Activated CD8-positive, alpha-beta T cell treated with anti-CD3 and anti-CD28 coated beads, Interleukin-2, amount 10 ng/mL, durations not matched to agents 7 days and 5 days (primary cell): ENCODE measurements at regions not wholly inside any gene's neighbourhood (a gene's known extent, or its start where the extent isn't known, plus 50 kb on each side); places are given as distances from the start of the nearest gene placed in this dataset.

Experiments used
- ATAC-seq: fragments of 150-1000 bp; cut with Tn5 transposase; one replicate; pipeline ENCODE4 v1.10.0; 2021; ENCODE audit warnings: moderate library complexity
- CTCF ChIA-PET: fragments of 350-600 bp; sonication (Branson Sonifier 250); formaldehyde crosslinking; loops from one replicate; lab custom pipeline; 2021; ENCODE audit warnings: antibody characterized with exemption; lab: Charles Lee
- POLR2A ChIA-PET: fragments of 350-600 bp; sonication (Branson Sonifier 250); formaldehyde crosslinking; loops from one replicate; lab custom pipeline; 2021; ENCODE audit warnings: antibody characterized with exemption; lab: Charles Lee
- DNase-seq: peaks from one replicate; pipeline ENCODE4 v3.0.0-alpha.2; 2020
- H3K27ac Mint-ChIP-seq: one replicate; pipeline ENCODE4 v1.8.0; 2021; ENCODE audit warnings: mild to moderate bottlenecking, mixed read lengths
- H3K27me3 Mint-ChIP-seq: one replicate; pipeline ENCODE4 v1.8.0; 2021; ENCODE audit warnings: low read depth, mixed read lengths
- H3K36me3 Mint-ChIP-seq: one replicate; pipeline ENCODE4 v1.8.0; 2021; ENCODE audit warnings: low read depth, mixed read lengths
- H3K4me1 Mint-ChIP-seq: one replicate; pipeline ENCODE4 v1.8.0; 2021; ENCODE audit warnings: low read depth, mixed read lengths
- H3K4me3 Mint-ChIP-seq: one replicate; pipeline ENCODE4 v1.8.0; 2021; ENCODE audit warnings: mild to moderate bottlenecking, mixed read lengths
- H3K9me3 Mint-ChIP-seq: one replicate; pipeline ENCODE4 v1.8.0; 2022; ENCODE audit warnings: mixed read lengths; ENCODE audit not compliant: insufficient read depth

DNA sequence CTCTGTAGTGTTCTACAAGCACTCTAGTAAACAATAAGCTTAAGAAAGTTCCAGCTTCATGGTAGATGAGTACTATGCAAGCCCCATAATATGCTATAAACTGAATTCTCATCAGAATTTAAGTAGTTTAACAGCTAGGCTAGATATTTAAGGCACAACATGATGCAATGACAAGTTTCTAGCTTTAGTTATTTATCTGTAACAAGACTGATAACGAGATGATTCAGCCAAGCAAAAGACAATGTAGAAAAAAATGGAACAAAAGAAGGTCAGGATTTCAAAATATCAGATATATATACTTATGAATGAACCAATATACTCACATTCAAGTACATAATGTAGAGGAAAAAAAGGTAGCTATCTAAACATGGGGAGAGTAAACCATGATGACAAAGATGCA lies 61.0 kb upstream of the RERGL start:
- ATAC-seq = no peak
- H3K27ac Mint-ChIP-seq = no peak overlapping the region

GRCh38 chr12:18148961-18149360 lies 59.0 kb upstream of the RERGL start:
- ChIA-PET CTCF (no interaction called here), POLR2A (no interaction called here)
- Mint-ChIP-seq H3K27me3 (no peaks in the 10 kb centered on the region), H3K27ac (no peak overlapping the region), H3K36me3 (no peaks in the 10 kb centered on the region), H3K9me3 (no peaks in the 10 kb centered on the region), H3K4me3 (no peak overlapping the region), H3K4me1 (no peaks in the 10 kb centered on the region)
- DNase-seq = no peak
- no peak for ATAC-seq

More for the DNA sequence above, 61.0 kb upstream of the RERGL start:
- Mint-ChIP-seq H3K27me3 (no peaks in the 10 kb centered on the region), H3K4me3 (no peak overlapping the region), H3K9me3 (no peaks in the 10 kb centered on the region), H3K36me3 (no peaks in the 10 kb centered on the region), H3K4me1 (no peaks in the 10 kb centered on the region)
- ChIA-PET POLR2A (no interaction called here), CTCF (interaction anchor here (1.2 kb wide), 1 partner anchor 8 kb away, joined by 5 read pairs; no protein-coding TSS in a partner anchor)
- DNase-seq = no peak

DNA sequence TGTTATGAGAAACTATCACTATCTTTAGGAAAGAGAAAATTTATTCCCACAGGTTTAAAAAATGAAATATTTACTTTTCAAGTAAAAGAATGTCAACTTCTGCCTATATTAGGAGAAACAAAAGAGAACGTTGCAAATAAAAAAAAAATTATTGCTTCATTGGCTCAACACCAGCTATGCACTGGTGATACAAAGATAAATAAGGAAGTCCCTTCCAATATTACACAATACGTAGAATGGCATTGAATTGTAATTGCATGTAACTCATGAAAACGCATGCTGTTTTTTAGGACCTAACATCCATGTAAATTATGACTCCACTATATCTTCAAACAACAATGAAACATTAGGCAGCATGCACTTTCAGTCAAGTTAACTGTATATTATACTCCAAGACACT lies 56.4 kb upstream of the RERGL start:
- no peaks in the 10 kb centered on the region for H3K4me1 Mint-ChIP-seq
- no peaks in the 10 kb centered on the region for H3K36me3 Mint-ChIP-seq
- no peaks in the 10 kb centered on the region for H3K9me3 Mint-ChIP-seq
- no peak overlapping the region for H3K4me3 Mint-ChIP-seq
- no peaks in the 10 kb centered on the region for H3K27me3 Mint-ChIP-seq
- ATAC-seq (no peak), DNase-seq (no peak)
- CTCF ChIA-PET = interaction anchor here (1.0 kb wide), 1 partner anchor 13 kb away, joined by 3 read pairs; no protein-coding TSS in a partner anchor
- POLR2A ChIA-PET = no interaction called here
- H3K27ac Mint-ChIP-seq = no peak overlapping the region

DNA sequence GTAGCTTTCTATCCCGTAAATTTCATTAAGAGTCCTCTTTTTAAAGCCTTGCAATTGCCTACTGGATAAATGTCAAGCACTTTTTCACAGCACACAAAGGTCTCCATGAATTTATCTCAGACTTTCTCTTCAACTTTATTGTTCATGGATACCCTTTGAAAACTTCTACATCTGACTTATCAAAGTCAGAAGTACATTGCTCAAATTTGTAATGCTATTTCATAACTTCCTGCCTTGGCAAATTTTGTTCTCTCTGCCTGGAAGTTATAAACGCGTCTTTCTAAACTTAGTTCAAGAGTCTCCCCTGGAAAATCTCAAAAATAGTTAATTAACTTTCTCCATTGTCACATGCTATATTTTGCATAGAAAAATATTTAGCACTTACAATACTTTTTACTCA lies 55.9 kb upstream of the RERGL start:
- POLR2A ChIA-PET = no interaction called here
- CTCF ChIA-PET = no interaction called here
- no peaks in the 10 kb centered on the region for H3K4me1 Mint-ChIP-seq
- DNase-seq (no peak), ATAC-seq (no peak)
- H3K4me3 Mint-ChIP-seq = no peak overlapping the region
- H3K36me3 Mint-ChIP-seq = no peaks in the 10 kb centered on the region
- H3K9me3 Mint-ChIP-seq = no peaks in the 10 kb centered on the region
- no peak overlapping the region for H3K27ac Mint-ChIP-seq
- H3K27me3 Mint-ChIP-seq = no peaks in the 10 kb centered on the region

DNA sequence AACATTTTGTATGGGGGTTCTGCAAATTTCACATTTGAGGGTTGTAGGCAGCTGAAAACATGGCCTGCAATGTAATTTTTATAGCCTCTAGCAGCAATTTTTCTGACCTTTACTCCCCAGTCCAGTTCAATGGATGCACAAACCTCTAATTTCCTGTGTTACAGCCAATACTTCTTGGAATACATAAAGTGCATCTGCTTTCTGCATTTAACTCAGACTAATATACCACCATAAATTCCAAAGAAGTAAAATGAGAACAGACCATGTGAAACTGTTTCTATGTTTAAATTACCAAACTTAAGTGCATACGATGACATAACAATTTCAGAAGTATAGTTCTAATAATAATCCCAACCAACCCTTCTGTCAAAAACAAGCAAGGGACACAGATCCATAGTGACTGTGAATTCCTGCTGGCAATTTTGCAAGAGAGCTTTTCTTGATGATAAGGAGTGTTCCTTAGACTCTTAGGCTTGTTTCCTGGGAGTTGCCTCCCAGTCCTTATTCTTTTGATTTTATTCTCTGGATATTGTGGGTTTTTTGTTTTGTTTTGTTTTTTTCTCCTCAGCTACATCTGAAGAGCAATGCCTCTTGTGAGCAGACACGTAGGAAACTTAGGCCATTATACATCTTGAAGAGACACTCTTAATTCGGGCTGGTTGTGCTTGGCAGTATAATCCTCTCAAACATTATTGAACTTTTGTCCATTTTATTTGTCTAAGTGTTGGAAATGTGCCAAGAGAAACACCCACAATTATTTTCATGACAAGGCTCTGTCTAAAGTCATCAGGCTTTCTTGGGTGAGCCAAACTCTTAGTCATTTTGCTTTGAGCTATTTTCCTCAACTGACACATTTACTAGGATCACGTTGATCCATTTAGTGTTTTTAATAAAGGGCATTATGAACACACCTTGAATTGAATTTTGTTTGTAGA lies 51.3 kb upstream of the RERGL start:
- Mint-ChIP-seq H3K9me3 (no peaks in the 10 kb centered on the region), H3K27me3 (no peaks in the 10 kb centered on the region), H3K27ac (no peak overlapping the region), H3K4me3 (no peak overlapping the region), H3K36me3 (no peaks in the 10 kb centered on the region), H3K4me1 (no peaks in the 10 kb centered on the region)
- CTCF ChIA-PET = interaction anchor here (0.6 kb wide), 1 partner anchor 28 kb away, joined by 3 read pairs; no protein-coding TSS in a partner anchor
- no peak for ATAC-seq
- no peak for DNase-seq
- POLR2A ChIA-PET = no interaction called here

DNA sequence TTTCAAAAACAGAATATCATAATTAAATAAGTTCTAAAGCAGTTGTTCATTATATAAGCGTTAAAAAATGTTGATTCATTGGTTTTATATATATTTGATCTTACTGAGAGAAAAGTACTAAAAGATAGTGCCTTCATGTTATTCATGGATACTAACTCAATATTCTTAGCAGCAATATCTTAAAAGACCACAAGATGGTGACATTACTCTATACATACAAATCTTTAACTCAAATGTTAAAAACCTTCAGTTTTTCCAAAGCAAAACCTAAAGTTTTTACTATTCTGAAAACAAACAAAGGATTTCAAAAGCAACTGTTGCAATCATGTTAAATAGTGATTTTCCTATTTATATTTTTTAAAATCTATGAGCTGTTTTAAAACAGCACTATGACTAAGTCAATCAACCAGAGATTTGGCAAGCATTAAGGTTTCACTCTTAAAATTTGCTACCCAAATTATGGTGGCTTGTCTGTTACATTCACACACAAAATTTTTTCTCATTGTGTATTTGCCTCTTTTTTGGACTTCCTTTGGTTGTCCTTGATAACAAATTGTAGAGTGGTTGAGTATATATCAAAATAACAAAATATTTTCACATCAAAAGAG lies 50.1 kb upstream of the RERGL start:
- POLR2A ChIA-PET = no interaction called here
- H3K4me1 Mint-ChIP-seq = no peaks in the 10 kb centered on the region

More for the DNA sequence above, 50.1 kb upstream of the RERGL start:
- Mint-ChIP-seq H3K27me3 (no peaks in the 10 kb centered on the region), H3K27ac (no peak overlapping the region), H3K9me3 (no peaks in the 10 kb centered on the region), H3K36me3 (no peaks in the 10 kb centered on the region), H3K4me3 (no peak overlapping the region)
- CTCF ChIA-PET = interaction anchor here (0.6 to 1.5 kb wide), 2 partner anchors 25 to 27 kb away, joined by 3 to 4 read pairs; no protein-coding TSS in a partner anchor
- DNase-seq = no peak
- ATAC-seq = no peak
